Colonic mucosa (tissue), 4 donors: ENCODE measurements at regions not wholly inside any gene's neighbourhood (a gene's known extent, or its start where the extent isn't known, plus 50 kb on each side); places are given as distances from the start of the nearest gene placed in this dataset.

Experiments used
- DNase-seq: peaks from one replicate; pipeline ENCODE4 v3.0.0-alpha.2; 2020
- H3K27ac ChIP-seq: fragments of 200-600 bp; one replicate; pipeline ENCODE4 v1.8.0; 2021
- H3K27me3 ChIP-seq: fragments of 200-600 bp; one replicate; pipeline ENCODE4 v1.8.0; 2021
- H3K36me3 ChIP-seq: fragments of 200-600 bp; one replicate; pipeline ENCODE4 v1.8.0; 2021
- H3K4me1 ChIP-seq: fragments of 200-600 bp; one replicate; pipeline ENCODE4 v1.8.0; 2021; ENCODE audit warnings: mild to moderate bottlenecking
- H3K4me3 ChIP-seq: fragments of 200-600 bp; one replicate; pipeline ENCODE4 v1.8.0; 2021
- H3K9ac ChIP-seq, 2 donors: one replicate each; pipeline ENCODE4 v1.7.0; 2013; ENCODE audit warnings: control low read depth in 2 of 2, low read depth in 2 of 2, low read length in 2 of 2
- H3K9me3 ChIP-seq: fragments of 200-600 bp; one replicate; pipeline ENCODE4 v1.8.0; 2021
- intact Hi-C: fragments of 100-400 bp; cut with DNase I; formaldehyde crosslinking; loops from one replicate; pipeline ENCODE4 v1.14.1; 2022
- TF ChIP-seq, protein P1 (sequence below): fragments of 200-600 bp; IDR thresholded peaks from one replicate; pipeline ENCODE4 v1.8.0; 2022; ENCODE audit warnings: antibody characterized with exemption, mild to moderate bottlenecking
- donor health status: healthy.
- donor health status: DM: no; HTN: no; CAD: no.
- donor health status: DM: no; HTN: no; CAD: no.

DNA sequence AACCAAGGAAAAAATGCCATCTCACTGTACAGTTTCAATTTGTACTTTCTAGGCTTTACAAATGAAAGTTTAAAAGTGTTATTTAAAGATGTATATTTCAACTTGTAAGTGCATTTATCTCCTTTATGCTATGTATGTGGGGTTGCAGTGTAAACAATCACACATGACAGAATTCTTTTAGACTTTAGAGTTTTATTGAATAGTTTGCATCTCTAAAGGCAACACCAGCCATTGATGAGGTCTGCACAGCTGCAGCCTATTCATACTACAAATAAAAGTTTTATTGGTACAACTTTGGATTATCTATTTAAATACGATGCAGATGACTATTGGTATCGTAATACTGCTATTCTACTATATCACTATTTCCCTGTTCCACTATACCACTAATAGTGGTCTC is 894.4 kb upstream of the B3GALT2 start:
- no peaks in the 10 kb centered on the region for H3K27me3 ChIP-seq
- no peak overlapping the region for H3K9ac ChIP-seq
- H3K4me3 ChIP-seq, result no peak overlapping the region
- H3K36me3 ChIP-seq, result no peaks in the 10 kb centered on the region
- no peaks in the 10 kb centered on the region for H3K9me3 ChIP-seq
- TF ChIP-seq, protein P1, sequence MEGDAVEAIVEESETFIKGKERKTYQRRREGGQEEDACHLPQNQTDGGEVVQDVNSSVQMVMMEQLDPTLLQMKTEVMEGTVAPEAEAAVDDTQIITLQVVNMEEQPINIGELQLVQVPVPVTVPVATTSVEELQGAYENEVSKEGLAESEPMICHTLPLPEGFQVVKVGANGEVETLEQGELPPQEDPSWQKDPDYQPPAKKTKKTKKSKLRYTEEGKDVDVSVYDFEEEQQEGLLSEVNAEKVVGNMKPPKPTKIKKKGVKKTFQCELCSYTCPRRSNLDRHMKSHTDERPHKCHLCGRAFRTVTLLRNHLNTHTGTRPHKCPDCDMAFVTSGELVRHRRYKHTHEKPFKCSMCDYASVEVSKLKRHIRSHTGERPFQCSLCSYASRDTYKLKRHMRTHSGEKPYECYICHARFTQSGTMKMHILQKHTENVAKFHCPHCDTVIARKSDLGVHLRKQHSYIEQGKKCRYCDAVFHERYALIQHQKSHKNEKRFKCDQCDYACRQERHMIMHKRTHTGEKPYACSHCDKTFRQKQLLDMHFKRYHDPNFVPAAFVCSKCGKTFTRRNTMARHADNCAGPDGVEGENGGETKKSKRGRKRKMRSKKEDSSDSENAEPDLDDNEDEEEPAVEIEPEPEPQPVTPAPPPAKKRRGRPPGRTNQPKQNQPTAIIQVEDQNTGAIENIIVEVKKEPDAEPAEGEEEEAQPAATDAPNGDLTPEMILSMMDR, result no peak
- H3K27ac ChIP-seq, result no peak overlapping the region
- H3K4me1 ChIP-seq, result no peaks in the 10 kb centered on the region
- intact Hi-C loops, result no loop called here
- no peak for DNase-seq

DNA sequence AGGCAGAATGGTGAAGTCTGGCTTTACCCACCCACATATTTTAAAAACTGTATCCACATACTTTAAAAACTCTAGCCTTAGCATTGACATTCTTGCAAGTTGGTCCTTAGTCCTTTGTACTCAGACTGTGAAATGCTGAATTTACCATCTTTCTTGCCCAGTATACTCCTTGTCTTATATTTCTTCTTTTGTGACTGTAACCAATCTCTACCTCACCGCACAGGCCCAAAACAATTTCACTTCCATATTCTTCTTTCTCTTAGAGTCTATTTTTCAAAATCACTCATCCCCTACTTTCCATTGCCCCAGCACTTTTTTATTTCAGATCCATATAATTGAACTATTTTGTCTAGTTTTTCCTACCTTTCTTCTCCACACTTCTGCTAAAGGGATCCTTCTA is 892.4 kb upstream of the B3GALT2 start:
- TF ChIP-seq, protein P1, result no peak
- Histone ChIP-seq H3K27ac (no peak overlapping the region), H3K4me3 (no peak overlapping the region), H3K9ac (no peak overlapping the region), H3K36me3 (no peaks in the 10 kb centered on the region), H3K4me1 (no peaks in the 10 kb centered on the region), H3K9me3 (no peaks in the 10 kb centered on the region), H3K27me3 (no peaks in the 10 kb centered on the region)
- no peak for DNase-seq
- intact Hi-C loops, result no loop called here

DNA sequence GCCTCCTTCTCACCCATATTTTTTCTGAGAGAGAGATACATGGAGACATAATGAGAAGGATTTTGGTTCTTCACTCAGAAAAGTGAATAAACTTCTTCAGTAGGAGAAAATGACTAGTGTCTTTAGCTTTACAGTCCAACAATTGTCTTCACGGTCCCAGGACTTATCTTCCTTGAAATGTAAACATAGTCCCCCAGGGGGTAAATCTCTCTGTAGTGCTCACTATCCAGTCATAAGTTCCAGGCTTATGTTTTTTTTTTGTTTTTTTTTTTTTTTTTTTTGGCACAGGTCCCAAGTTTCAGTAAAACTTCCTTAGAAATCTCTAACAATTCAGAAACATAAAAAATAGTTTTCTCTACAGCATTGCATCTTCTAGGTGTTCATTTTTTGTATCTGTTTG is 890.2 kb upstream of the B3GALT2 start:
- intact Hi-C loops, result no loop called here
- no peak overlapping the region for H3K27ac ChIP-seq
- H3K4me3 ChIP-seq, result no peak overlapping the region
- no peak for DNase-seq
- no peaks in the 10 kb centered on the region for H3K27me3 ChIP-seq
- no peaks in the 10 kb centered on the region for H3K36me3 ChIP-seq
- H3K4me1 ChIP-seq, result no peaks in the 10 kb centered on the region
- TF ChIP-seq, protein P1, result no peak
- no peak overlapping the region for H3K9ac ChIP-seq
- no peaks in the 10 kb centered on the region for H3K9me3 ChIP-seq

DNA sequence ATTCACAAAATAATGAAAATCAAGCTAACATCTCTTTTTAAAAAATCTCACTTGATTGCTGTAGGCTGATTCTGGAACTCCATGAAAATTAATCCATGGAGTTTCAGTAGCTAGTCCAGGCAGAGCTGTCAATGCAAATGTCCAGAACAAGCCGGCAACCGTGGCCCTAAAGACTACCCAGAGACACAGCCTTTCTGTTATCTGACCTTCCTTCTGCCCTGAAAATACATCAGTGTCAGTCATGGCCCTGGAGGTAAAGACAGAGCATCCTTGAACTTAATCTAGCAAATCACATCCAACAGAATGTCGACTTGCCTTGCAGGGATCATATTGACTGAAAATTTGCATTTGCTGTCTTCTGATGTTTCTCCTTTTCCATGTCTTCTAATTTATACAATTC is 887.4 kb upstream of the B3GALT2 start:
- intact Hi-C loops, result no loop called here
- TF ChIP-seq, protein P1, result no peak
- Histone ChIP-seq H3K4me1 (no peaks in the 10 kb centered on the region), H3K4me3 (no peak overlapping the region), H3K27me3 (no peaks in the 10 kb centered on the region), H3K9me3 (no peaks in the 10 kb centered on the region), H3K36me3 (no peaks in the 10 kb centered on the region), H3K9ac (no peak overlapping the region), H3K27ac (no peak overlapping the region)
- DNase-seq, result no peak

DNA sequence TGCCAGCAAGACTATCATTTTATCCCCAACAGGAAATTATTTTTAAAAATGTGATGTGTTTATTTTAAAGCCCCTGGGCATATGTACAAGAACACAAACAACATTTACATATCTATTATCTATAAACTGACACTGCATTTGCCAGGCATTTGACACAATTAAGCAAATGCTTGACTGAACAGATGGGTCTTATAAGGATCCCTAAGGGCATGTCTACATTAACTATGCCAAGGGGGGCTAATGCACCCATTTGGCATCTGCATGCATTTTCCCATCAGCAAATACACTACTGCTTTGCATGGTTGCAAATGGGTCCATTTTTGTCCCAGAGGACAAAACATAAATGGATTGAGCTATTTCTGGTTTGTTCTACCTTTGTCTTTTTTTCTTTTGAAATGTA is 884.8 kb upstream of the B3GALT2 start:
- Histone ChIP-seq H3K27me3 (no peaks in the 10 kb centered on the region), H3K9ac (no peak overlapping the region), H3K9me3 (no peaks in the 10 kb centered on the region), H3K4me3 (no peak overlapping the region), H3K36me3 (no peaks in the 10 kb centered on the region), H3K4me1 (no peaks in the 10 kb centered on the region), H3K27ac (no peak overlapping the region)
- no peak for DNase-seq
- TF ChIP-seq, protein P1, result no peak
- intact Hi-C loops, result no loop called here

DNA sequence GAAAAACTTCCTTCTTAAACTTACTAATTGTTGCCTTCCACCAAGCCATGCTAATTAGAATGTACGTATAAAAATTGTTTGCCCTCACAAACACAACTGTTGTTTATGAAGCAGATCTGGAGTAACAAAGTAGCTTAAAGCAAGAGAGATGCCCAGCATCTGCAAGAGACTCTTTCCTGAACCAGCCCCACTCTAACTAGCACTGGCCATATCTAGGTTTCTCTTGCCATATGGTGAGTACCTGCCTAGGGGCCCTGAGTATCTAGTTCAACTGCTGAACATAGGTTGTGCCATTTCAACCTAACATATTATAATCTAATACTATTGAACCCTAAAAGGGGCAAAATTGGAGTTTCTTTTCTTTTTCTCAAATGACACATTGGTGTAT is 883.4 kb upstream of the B3GALT2 start:
- TF ChIP-seq, protein P1, result no peak
- intact Hi-C loops, result no loop called here
- Histone ChIP-seq H3K9me3 (no peaks in the 10 kb centered on the region), H3K4me1 (no peaks in the 10 kb centered on the region), H3K27ac (no peak overlapping the region), H3K9ac (no peak overlapping the region), H3K36me3 (no peaks in the 10 kb centered on the region), H3K4me3 (no peak overlapping the region), H3K27me3 (no peaks in the 10 kb centered on the region)
- DNase-seq, result no peak
